Testis (tissue), 2 donors: ENCODE measurements at regions not wholly inside any gene's neighbourhood (a gene's known extent, or its start where the extent isn't known, plus 50 kb on each side); places are given as distances from the start of the nearest gene placed in this dataset.

ENCODE experiments used
- DNase-seq: peaks from one replicate; pipeline ENCODE4 v3.0.0-alpha.2; 2019
- H3K27ac ChIP-seq, 2 donors: fragments of 200-600 bp; sonication (generic); one replicate each; pipeline ENCODE4 v1.5.1; 2019
- H3K27me3 ChIP-seq: fragments of 200-600 bp; sonication (generic); one replicate; pipeline ENCODE4 v1.5.1; 2019
- H3K36me3 ChIP-seq: fragments of 200-600 bp; sonication (generic); one replicate; pipeline ENCODE4 v1.5.1; 2017; ENCODE audit warnings: low read depth; ENCODE audit errors: missing control alignments
- H3K4me1 ChIP-seq: fragments of 200-600 bp; sonication (generic); one replicate; pipeline ENCODE4 v1.5.1; 2019
- H3K4me3 ChIP-seq, 2 donors: fragments of 200-600 bp; sonication (generic); one replicate each; pipeline ENCODE4 v1.5.1; 2017 to 2019
- H3K9me3 ChIP-seq: fragments of 200-600 bp; sonication (generic); one replicate; pipeline ENCODE4 v1.5.1; 2017
- CTCF ChIP-seq, 3 experiments: fragments of 450-650 bp in 2 of 3; fragments of 200-600 bp in 1 of 3; sonication (generic) in 1 of 3; IDR thresholded peaks; one replicate each; pipeline ENCODE4 v1.5.1; 2016 to 2019; ENCODE audit warnings: antibody characterized with exemption in 3 of 3, mild to moderate bottlenecking in 2 of 3, moderate library complexity in 1 of 3
- POLR2A ChIP-seq: fragments of 450-650 bp; IDR thresholded peaks from one replicate; pipeline ENCODE4 v1.6.1; 2017; ENCODE audit warnings: antibody characterized with exemption, mild to moderate bottlenecking, moderate library complexity
- WGBS, 2 donors: methylation state at CpG; one replicate each; pipeline ENCODE4 v1.1.5; 2018; 5-methylcytosine and 5-hydroxymethylcytosine counted together
- intact Hi-C: fragments of 100-400 bp; cut with DNase I; formaldehyde crosslinking; loops from one replicate; pipeline ENCODE4 v1.15.1; 2023; ENCODE audit warnings: low total_unique reads

GRCh38 chr13:42384265-42384664 lies 112.3 kb downstream of the AKAP11 start:
- Histone ChIP-seq H3K27me3 (no peaks in the 10 kb centered on the region), H3K27ac (no peak overlapping the region), H3K4me3 (no peak overlapping the region), H3K36me3 (no peaks in the 10 kb centered on the region), H3K9me3 (no peaks in the 10 kb centered on the region), H3K4me1 (no peaks in the 10 kb centered on the region)
- 89 to 93% methylated on average over 3 of the region's 3 CpGs for WGBS, 2 donors
- TF ChIP-seq CTCF (IDR thresholded peaks at IDR 0.05) (no peak), POLR2A (no peak)
- no peak for DNase-seq
- intact Hi-C loops, result no loop called here

DNA sequence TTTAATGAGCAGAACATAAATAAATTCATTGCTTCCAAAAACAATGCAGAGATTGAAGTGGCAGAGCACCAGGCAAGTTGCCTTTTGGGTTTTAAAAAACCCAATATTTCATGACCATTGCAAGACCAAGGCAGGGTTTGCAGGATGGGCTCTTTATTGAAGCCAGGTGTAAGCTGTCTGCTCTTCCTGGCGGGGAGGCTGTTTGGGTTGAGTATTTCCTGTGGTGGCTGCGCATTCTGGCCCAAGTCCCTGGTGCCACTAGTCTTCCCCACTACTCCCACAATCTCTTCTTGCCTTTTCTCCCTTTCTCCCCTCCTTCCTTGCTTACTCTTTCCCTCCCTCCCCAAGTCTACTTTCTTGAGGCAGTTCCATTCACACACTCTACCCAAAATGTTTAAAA lies 116.4 kb downstream of the AKAP11 start:
- Histone ChIP-seq H3K4me1 (no peaks in the 10 kb centered on the region), H3K9me3 (no peaks in the 10 kb centered on the region), H3K27ac (no peak overlapping the region), H3K36me3 (no peaks in the 10 kb centered on the region), H3K4me3 (no peak overlapping the region), H3K27me3 (no peaks in the 10 kb centered on the region)
- no peak for DNase-seq
- TF ChIP-seq POLR2A, result no peak
- TF ChIP-seq CTCF (IDR thresholded peaks at IDR 0.05), result no peak
- 72 to 73% methylated on average over 2 of the region's 2 CpGs for WGBS, 2 donors
- intact Hi-C loops, result no loop called here

DNA sequence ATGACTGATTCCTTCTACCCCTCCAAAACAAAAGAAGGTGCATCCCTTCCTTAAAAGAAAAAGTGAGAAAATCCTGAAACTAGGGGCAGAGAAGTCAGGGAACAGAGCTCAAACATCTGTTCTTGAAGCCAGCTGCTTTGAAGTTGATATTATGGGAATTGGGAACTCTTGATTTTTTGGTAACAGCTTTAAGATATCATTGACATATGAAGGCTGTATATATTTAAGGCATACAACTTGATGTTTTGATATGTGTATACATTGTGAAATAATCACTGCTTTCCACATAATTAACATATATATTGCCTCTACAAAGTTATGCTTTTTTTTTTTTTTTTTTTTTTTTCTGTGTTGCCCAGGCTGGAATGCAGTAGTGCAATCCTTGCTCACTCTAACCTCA lies 117.1 kb downstream of the AKAP11 start:
- no peak for TF ChIP-seq CTCF (IDR thresholded peaks at IDR 0.05)
- TF ChIP-seq POLR2A, result no peak
- no peaks in the 10 kb centered on the region for H3K4me1 ChIP-seq
- no peak overlapping the region for H3K4me3 ChIP-seq
- H3K36me3 ChIP-seq, result no peaks in the 10 kb centered on the region
- H3K9me3 ChIP-seq, result no peaks in the 10 kb centered on the region
- no peak overlapping the region for H3K27ac ChIP-seq
- no peak for DNase-seq
- no peaks in the 10 kb centered on the region for H3K27me3 ChIP-seq
- intact Hi-C loops, result no loop called here

- no peak for TF ChIP-seq CTCF (IDR thresholded peaks at IDR 0.05)
- TF ChIP-seq POLR2A, result no peak
- Histone ChIP-seq H3K27me3 (no peaks in the 10 kb centered on the region), H3K9me3 (no peaks in the 10 kb centered on the region), H3K36me3 (no peaks in the 10 kb centered on the region), H3K27ac (no peak overlapping the region), H3K4me3 (no peak overlapping the region), H3K4me1 (no peaks in the 10 kb centered on the region)
- intact Hi-C loops, result no loop called here
- DNase-seq, result no peak
- WGBS, 2 donors, result 80 to 100% methylated on average over 1 of the region's 1 CpG
Observed at GRCh38 chr13:42392180-42392579, 120.2 kb downstream of the AKAP11 start.

- intact Hi-C loops, result no loop called here
- no peak overlapping the region for H3K27ac ChIP-seq
Observed at GRCh38 chr13:42392716-42393572, 121.0 kb downstream of the AKAP11 start.

More at GRCh38 chr13:42392716-42393572, 121.0 kb downstream of the AKAP11 start:
- Histone ChIP-seq H3K27me3 (no peaks in the 10 kb centered on the region), H3K4me3 (no peak overlapping the region), H3K9me3 (no peaks in the 10 kb centered on the region), H3K36me3 (no peaks in the 10 kb centered on the region), H3K4me1 (no peaks in the 10 kb centered on the region)
- TF ChIP-seq CTCF (IDR thresholded peaks at IDR 0.05) (no peak), POLR2A (no peak)
- DNase-seq, result no peak
- WGBS, 2 donors, result 72 to 84% methylated on average over 6 of the region's 6 CpGs
